ENCODE measurements at regions not wholly inside any gene's neighbourhood (a gene's known extent, or its start where the extent isn't known, plus 50 kb on each side); places are given as distances from the start of the nearest gene placed in this dataset.
A peak's percentile ranks its signal among the peaks of the same experiment; 100 is the strongest.

DNA sequence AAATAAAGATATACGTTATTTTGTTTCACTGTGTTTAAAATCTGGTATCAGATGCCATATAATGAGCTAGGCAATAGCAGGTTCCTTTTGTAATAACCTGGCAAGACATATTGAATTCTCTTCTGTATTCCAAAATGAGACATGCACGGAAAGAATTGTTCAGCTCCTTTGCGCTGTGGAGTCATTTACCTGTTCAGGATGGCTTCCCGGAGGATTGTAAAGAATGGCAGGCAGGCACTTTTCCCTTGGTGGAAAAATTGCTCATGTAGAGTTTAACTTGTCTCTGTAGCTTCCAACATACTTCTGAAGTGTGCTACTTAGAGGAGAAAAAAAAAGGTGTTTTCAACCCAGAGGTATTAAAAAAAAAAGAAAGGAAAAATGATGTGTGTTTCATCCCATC, 805.2 kb downstream of the GALC start:
- H3K4me2 ChIP-seq (ENCODE audit: low read length), result no peak overlapping the region
- FAIRE-seq, result no peak
- Mint-ChIP-seq H3K4me3 (ENCODE audit: unreplicated experiment) (no peak overlapping the region), H3K4me1 (ENCODE audit: low read depth, unreplicated experiment) (no peaks in the 10 kb centered on the region), H3K9me3 (ENCODE audit: unreplicated experiment) (no peaks in the 10 kb centered on the region), H3K27ac (ENCODE audit: unreplicated experiment) (no peak overlapping the region), H3K36me3 (ENCODE audit: low read depth, unreplicated experiment) (no peaks in the 10 kb centered on the region), H3K27me3 (ENCODE audit: low read depth, unreplicated experiment) (no peaks in the 10 kb centered on the region)
- H3K27me3 ChIP-seq (ENCODE audit: insufficient read depth, low read length), result no peaks in the 10 kb centered on the region
- H3K27ac ChIP-seq (ENCODE audit: low read depth, low read length), result no peak overlapping the region
- no peak overlapping the region for H2AFZ ChIP-seq (ENCODE audit: low read depth, low read length)
- no peaks in the 10 kb centered on the region for H3K4me1 ChIP-seq (ENCODE audit: insufficient read depth, low read length)
- no peak overlapping the region for H3K4me3 ChIP-seq (ENCODE audit: insufficient read depth, low read depth, low read length)
- no peaks in the 10 kb centered on the region for H3K36me3 ChIP-seq (ENCODE audit: insufficient read depth, low read length)
- no peaks in the 10 kb centered on the region for H3K9me3 ChIP-seq (ENCODE audit: insufficient read depth, low read depth, low read length)
- H3K79me2 ChIP-seq (ENCODE audit: insufficient read depth, low read length), result no peaks in the 10 kb centered on the region
- TF ChIP-seq EZH2 (IDR thresholded peaks at IDR 0.05; ENCODE audit: insufficient read depth, low read length) (no peak), CTCF (IDR thresholded peaks at IDR 0.05; ENCODE audit: insufficient read depth, low read depth, low read length) (no peak)
- H3K9ac ChIP-seq (ENCODE audit: low read length), result no peak overlapping the region
- H4K20me1 ChIP-seq (ENCODE audit: insufficient read depth, low read length), result no peaks in the 10 kb centered on the region
- no peak for DNase-seq (ENCODE audit: low read depth)

- Histone ChIP-seq H3K4me3 (ENCODE audit: insufficient read depth, low read depth, low read length) (no peak overlapping the region), H3K27ac (ENCODE audit: low read depth, low read length) (no peak overlapping the region), H3K36me3 (ENCODE audit: insufficient read depth, low read length) (no peaks in the 10 kb centered on the region), H4K20me1 (ENCODE audit: insufficient read depth, low read length) (no peaks in the 10 kb centered on the region), H3K9ac (ENCODE audit: low read length) (no peak overlapping the region), H3K4me1 (ENCODE audit: insufficient read depth, low read length) (no peaks in the 10 kb centered on the region), H3K27me3 (ENCODE audit: insufficient read depth, low read length) (no peaks in the 10 kb centered on the region), H2AFZ (ENCODE audit: low read depth, low read length) (peak overlapping the region; percentile 44), H3K4me2 (ENCODE audit: low read length) (no peak overlapping the region), H3K79me2 (ENCODE audit: insufficient read depth, low read length) (no peaks in the 10 kb centered on the region), H3K9me3 (ENCODE audit: insufficient read depth, low read depth, low read length) (no peaks in the 10 kb centered on the region)
- Mint-ChIP-seq H3K36me3 (ENCODE audit: low read depth, unreplicated experiment) (no peaks in the 10 kb centered on the region), H3K27me3 (ENCODE audit: low read depth, unreplicated experiment) (no peaks in the 10 kb centered on the region), H3K9me3 (ENCODE audit: unreplicated experiment) (no peaks in the 10 kb centered on the region), H3K4me3 (ENCODE audit: unreplicated experiment) (no peak overlapping the region), H3K27ac (ENCODE audit: unreplicated experiment) (no peak overlapping the region), H3K4me1 (ENCODE audit: low read depth, unreplicated experiment) (no peaks in the 10 kb centered on the region)
- no peak for DNase-seq (ENCODE audit: low read depth)
- no peak for TF ChIP-seq EZH2 (IDR thresholded peaks at IDR 0.05; ENCODE audit: insufficient read depth, low read length)
- TF ChIP-seq CTCF (IDR thresholded peaks at IDR 0.05; ENCODE audit: insufficient read depth, low read depth, low read length), result no peak
- FAIRE-seq, result no peak
Measured at GRCh38 chr14:87186737-87187136, 806.2 kb downstream of the GALC start.

- DNase-seq (ENCODE audit: low read depth) (no peak), FAIRE-seq (no peak)
- Mint-ChIP-seq H3K27me3 (ENCODE audit: low read depth, unreplicated experiment) (no peaks in the 10 kb centered on the region), H3K9me3 (ENCODE audit: unreplicated experiment) (no peaks in the 10 kb centered on the region), H3K4me3 (ENCODE audit: unreplicated experiment) (no peak overlapping the region), H3K27ac (ENCODE audit: unreplicated experiment) (no peak overlapping the region), H3K4me1 (ENCODE audit: low read depth, unreplicated experiment) (no peaks in the 10 kb centered on the region), H3K36me3 (ENCODE audit: low read depth, unreplicated experiment) (no peaks in the 10 kb centered on the region)
- Histone ChIP-seq H3K4me2 (ENCODE audit: low read length) (no peak overlapping the region), H3K4me3 (ENCODE audit: insufficient read depth, low read depth, low read length) (no peak overlapping the region), H4K20me1 (ENCODE audit: insufficient read depth, low read length) (no peaks in the 10 kb centered on the region), H3K4me1 (ENCODE audit: insufficient read depth, low read length) (no peaks in the 10 kb centered on the region), H2AFZ (ENCODE audit: low read depth, low read length) (no peak overlapping the region), H3K79me2 (ENCODE audit: insufficient read depth, low read length) (no peaks in the 10 kb centered on the region), H3K9me3 (ENCODE audit: insufficient read depth, low read depth, low read length) (no peaks in the 10 kb centered on the region), H3K27ac (ENCODE audit: low read depth, low read length) (no peak overlapping the region), H3K36me3 (ENCODE audit: insufficient read depth, low read length) (no peaks in the 10 kb centered on the region), H3K27me3 (ENCODE audit: insufficient read depth, low read length) (no peaks in the 10 kb centered on the region), H3K9ac (ENCODE audit: low read length) (no peak overlapping the region)
- TF ChIP-seq CTCF (IDR thresholded peaks at IDR 0.05; ENCODE audit: insufficient read depth, low read depth, low read length) (no peak), EZH2 (IDR thresholded peaks at IDR 0.05; ENCODE audit: insufficient read depth, low read length) (no peak)
Measured at GRCh38 chr14:87185961-87186560, 806.9 kb downstream of the GALC start.
